ENCODE measurements at regions not wholly inside any gene's neighbourhood (a gene's known extent, or its start where the extent isn't known, plus 50 kb on each side); places are given as distances from the start of the nearest gene placed in this dataset.

DNA sequence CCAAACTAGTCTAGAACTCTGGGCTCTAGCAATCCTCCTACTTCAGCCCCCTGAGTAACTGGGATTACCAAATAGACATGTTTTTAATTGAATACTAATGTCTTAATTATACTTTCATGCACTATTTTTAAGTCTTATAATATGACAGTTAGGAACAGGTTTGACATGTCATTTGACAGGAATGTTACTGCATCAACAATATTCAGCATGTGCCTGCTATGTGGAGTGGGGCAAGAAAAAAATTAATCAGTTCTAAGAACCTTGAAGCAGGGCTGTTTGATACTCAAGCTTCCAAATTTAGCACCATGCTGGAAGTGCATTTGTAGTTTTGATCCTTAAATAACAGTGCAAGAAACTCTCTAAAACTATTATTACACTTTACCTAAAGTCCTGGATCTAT lies 265.3 kb downstream of the MZT1 start:
- Histone ChIP-seq H3K27ac (ENCODE audit: extremely low read length, insufficient read depth, low read length) (no peak overlapping the region), H3K4me1 (ENCODE audit: insufficient read depth, low read length) (no peaks in the 10 kb centered on the region), H3K4me3 (replicated peaks in 1 of 3; ENCODE audit: insufficient read depth in 1 of 3, low read depth in 2 of 3, low read length in 3 of 3) (no peak overlapping the region), H3K4me2 (ENCODE audit: low read depth, low read length) (no peak overlapping the region), H4K20me1 (ENCODE audit: insufficient read depth, low read length) (no peaks in the 10 kb centered on the region), H3K9ac (ENCODE audit: insufficient read depth, low read depth, low read length) (no peak overlapping the region), H3K9me3 (ENCODE audit: low read length) (no peaks in the 10 kb centered on the region), H3K79me2 (ENCODE audit: insufficient read depth, low read length) (no peaks in the 10 kb centered on the region), H3K27me3 (ENCODE audit: control insufficient read depth in 1 of 2, insufficient read depth in 2 of 2, low read length in 2 of 2) (no peaks in the 10 kb centered on the region), H2AFZ (ENCODE audit: low read length) (no peak overlapping the region), H3K36me3 (replicated peaks in 1 of 2; ENCODE audit: control insufficient read depth in 1 of 2, insufficient read depth in 2 of 2, low read length in 2 of 2) (no peaks in the 10 kb centered on the region)
- POLR2A ChIA-PET: no interaction called here
- CTCF ChIA-PET (ENCODE audit: low intra/inter-chr PET ratio, low total read pairs): no interaction called here
- BruUV-seq (replicated peaks): no TSS peak
- no peak for DNase-seq (ENCODE audit: low spot score)
- no peak for ATAC-seq
- intact Hi-C loops (cut with micrococcal nuclease; ENCODE audit: unreplicated experiment): no loop called here
- in situ Hi-C loops (cut with HindIII; ENCODE audit: extremely low pct_ligation_motif_present, low pct_unique_long_range_greater_than_20kb): no loop called here
- FAIRE-seq: no peak
- TF ChIP-seq, protein P1, sequence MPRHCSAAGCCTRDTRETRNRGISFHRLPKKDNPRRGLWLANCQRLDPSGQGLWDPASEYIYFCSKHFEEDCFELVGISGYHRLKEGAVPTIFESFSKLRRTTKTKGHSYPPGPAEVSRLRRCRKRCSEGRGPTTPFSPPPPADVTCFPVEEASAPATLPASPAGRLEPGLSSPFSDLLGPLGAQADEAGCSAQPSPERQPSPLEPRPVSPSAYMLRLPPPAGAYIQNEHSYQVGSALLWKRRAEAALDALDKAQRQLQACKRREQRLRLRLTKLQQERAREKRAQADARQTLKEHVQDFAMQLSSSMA (CRISPR knock-in tag; IDR thresholded peaks at IDR 0.05): no peak
- TF ChIP-seq, protein P2, sequence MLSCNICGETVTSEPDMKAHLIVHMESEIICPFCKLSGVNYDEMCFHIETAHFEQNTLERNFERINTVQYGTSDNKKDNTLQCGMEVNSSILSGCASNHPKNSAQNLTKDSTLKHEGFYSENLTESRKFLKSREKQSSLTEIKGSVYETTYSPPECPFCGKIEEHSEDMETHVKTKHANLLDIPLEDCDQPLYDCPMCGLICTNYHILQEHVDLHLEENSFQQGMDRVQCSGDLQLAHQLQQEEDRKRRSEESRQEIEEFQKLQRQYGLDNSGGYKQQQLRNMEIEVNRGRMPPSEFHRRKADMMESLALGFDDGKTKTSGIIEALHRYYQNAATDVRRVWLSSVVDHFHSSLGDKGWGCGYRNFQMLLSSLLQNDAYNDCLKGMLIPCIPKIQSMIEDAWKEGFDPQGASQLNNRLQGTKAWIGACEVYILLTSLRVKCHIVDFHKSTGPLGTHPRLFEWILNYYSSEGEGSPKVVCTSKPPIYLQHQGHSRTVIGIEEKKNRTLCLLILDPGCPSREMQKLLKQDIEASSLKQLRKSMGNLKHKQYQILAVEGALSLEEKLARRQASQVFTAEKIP (CRISPR knock-in tag; IDR thresholded peaks at IDR 0.05; ENCODE audit: borderline replicate concordance): no peak
- TF ChIP-seq SIN3A (IDR thresholded peaks at IDR 0.05; ENCODE audit: borderline replicate concordance, low read depth, low read length) (no peak), SCMH1 (CRISPR knock-in tag; IDR thresholded peaks at IDR 0.05; ENCODE audit: borderline replicate concordance) (no peak), ZNF800 (CRISPR knock-in tag; IDR thresholded peaks at IDR 0.05) (no peak), ZBED4 (CRISPR knock-in tag; IDR thresholded peaks at IDR 0.05; ENCODE audit: borderline replicate concordance) (no peak)
- TF ChIP-seq, protein P3, sequence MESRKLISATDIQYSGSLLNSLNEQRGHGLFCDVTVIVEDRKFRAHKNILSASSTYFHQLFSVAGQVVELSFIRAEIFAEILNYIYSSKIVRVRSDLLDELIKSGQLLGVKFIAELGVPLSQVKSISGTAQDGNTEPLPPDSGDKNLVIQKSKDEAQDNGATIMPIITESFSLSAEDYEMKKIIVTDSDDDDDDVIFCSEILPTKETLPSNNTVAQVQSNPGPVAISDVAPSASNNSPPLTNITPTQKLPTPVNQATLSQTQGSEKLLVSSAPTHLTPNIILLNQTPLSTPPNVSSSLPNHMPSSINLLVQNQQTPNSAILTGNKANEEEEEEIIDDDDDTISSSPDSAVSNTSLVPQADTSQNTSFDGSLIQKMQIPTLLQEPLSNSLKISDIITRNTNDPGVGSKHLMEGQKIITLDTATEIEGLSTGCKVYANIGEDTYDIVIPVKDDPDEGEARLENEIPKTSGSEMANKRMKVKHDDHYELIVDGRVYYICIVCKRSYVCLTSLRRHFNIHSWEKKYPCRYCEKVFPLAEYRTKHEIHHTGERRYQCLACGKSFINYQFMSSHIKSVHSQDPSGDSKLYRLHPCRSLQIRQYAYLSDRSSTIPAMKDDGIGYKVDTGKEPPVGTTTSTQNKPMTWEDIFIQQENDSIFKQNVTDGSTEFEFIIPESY (CRISPR knock-in tag; IDR thresholded peaks at IDR 0.05): no peak
